ENCODE measurements at regions not wholly inside any gene's neighbourhood (a gene's known extent, or its start where the extent isn't known, plus 50 kb on each side); places are given as distances from the start of the nearest gene placed in this dataset.

DNA sequence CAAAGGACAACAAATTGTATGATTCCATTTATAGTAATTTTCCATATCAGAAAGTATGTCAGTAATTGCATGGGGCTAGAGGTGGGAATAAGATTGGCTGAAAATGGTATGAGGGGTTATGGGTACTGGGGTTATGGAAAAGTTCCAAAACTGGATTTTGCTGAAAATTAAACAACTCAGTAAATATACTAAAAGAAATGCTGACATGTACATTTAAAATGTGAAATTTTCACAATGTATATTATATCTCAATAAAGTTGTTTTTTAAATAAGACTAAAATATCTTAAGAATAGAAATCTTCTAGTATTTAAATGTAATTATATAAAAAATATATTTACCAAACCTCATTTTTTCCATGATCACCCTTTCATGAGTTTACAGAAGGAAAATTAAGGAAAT lies 844.9 kb upstream of the SLIT2 start:
- TF ChIP-seq, protein P1, sequence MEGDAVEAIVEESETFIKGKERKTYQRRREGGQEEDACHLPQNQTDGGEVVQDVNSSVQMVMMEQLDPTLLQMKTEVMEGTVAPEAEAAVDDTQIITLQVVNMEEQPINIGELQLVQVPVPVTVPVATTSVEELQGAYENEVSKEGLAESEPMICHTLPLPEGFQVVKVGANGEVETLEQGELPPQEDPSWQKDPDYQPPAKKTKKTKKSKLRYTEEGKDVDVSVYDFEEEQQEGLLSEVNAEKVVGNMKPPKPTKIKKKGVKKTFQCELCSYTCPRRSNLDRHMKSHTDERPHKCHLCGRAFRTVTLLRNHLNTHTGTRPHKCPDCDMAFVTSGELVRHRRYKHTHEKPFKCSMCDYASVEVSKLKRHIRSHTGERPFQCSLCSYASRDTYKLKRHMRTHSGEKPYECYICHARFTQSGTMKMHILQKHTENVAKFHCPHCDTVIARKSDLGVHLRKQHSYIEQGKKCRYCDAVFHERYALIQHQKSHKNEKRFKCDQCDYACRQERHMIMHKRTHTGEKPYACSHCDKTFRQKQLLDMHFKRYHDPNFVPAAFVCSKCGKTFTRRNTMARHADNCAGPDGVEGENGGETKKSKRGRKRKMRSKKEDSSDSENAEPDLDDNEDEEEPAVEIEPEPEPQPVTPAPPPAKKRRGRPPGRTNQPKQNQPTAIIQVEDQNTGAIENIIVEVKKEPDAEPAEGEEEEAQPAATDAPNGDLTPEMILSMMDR (IDR thresholded peaks at IDR 0.05; ENCODE audit: insufficient read depth in 1 of 2, low read depth in 1 of 2, low read length in 1 of 2, severe bottlenecking in 1 of 2, unreplicated experiment in 1 of 2) = no peak
- Histone ChIP-seq H3K36me3 (ENCODE audit: control insufficient read depth, insufficient read depth, low read length) (no peaks in the 10 kb centered on the region), H3K9me3 (no peaks in the 10 kb centered on the region), H3K4me1 (peaks cover 15% of the 10 kb centered on the region), H3K27me3 (replicated peaks; ENCODE audit: control insufficient read depth, insufficient read depth, low read length) (no peaks in the 10 kb centered on the region), H3K4me3 (ENCODE audit: low read depth, low read length) (no peak overlapping the region)
- BruUV-seq (replicated peaks) = no TSS peak
- no peaks in the 10 kb centered on the region for H3K36me3 Mint-ChIP-seq (ENCODE audit: insufficient read depth, unreplicated experiment)
- H3K9me3 Mint-ChIP-seq (ENCODE audit: unreplicated experiment) = peaks cover 9% of the 10 kb centered on the region
- ChIA-PET POLR2A (no interaction called here), CTCF (no interaction called here)
- peaks cover 7% of the 10 kb centered on the region for H3K4me1 Mint-ChIP-seq (ENCODE audit: low read depth, unreplicated experiment)
- DNase-seq = no peak
- H3K4me3 Mint-ChIP-seq (ENCODE audit: unreplicated experiment) = no peak overlapping the region
- no peak overlapping the region for H3K27ac Mint-ChIP-seq (ENCODE audit: unreplicated experiment)
- H3K27me3 Mint-ChIP-seq (ENCODE audit: insufficient read depth, unreplicated experiment) = no peaks in the 10 kb centered on the region
- intact Hi-C loops (cut with micrococcal nuclease; ENCODE audit: unreplicated experiment) = no loop called here

DNA sequence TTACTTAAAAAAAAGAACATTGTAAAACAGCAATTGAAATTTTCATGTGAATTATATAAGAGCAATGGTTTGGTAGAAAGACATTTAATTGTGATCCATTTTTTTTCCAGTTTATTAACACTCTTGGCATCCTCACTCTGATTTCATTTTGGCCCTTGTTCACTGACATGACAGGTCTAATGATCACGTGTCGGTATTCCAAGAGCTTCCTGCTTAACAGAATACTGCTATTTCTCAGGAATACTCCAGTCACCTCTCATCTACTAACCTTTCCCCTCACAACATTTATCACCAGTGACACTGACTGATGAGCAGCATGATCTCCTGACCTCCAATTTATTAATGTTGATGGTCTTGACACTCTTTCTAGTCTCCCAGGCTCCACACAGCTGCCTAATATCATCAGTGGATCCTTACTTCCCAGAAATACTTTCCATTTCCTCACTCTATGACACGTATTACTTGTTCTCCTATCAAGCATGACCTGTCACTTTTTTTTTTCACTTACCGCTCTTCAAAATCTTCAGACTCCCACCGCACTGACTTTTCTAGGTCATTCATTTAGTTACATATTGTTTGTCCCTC lies 847.8 kb upstream of the SLIT2 start:
- CTCF ChIA-PET = no interaction called here
- H3K4me1 ChIP-seq = no peaks in the 10 kb centered on the region
- H3K27me3 Mint-ChIP-seq (ENCODE audit: insufficient read depth, unreplicated experiment) = no peaks in the 10 kb centered on the region
- H3K36me3 ChIP-seq (ENCODE audit: control insufficient read depth, insufficient read depth, low read length) = no peaks in the 10 kb centered on the region
- no peaks in the 10 kb centered on the region for H3K4me1 Mint-ChIP-seq (ENCODE audit: low read depth, unreplicated experiment)
- intact Hi-C loops (cut with micrococcal nuclease; ENCODE audit: unreplicated experiment) = no loop called here
- no peak overlapping the region for H3K4me3 Mint-ChIP-seq (ENCODE audit: unreplicated experiment)
- no peak for DNase-seq
- no peaks in the 10 kb centered on the region for H3K27me3 ChIP-seq (replicated peaks; ENCODE audit: control insufficient read depth, insufficient read depth, low read length)
- H3K9me3 ChIP-seq = no peaks in the 10 kb centered on the region
- H3K27ac Mint-ChIP-seq (ENCODE audit: unreplicated experiment) = no peak overlapping the region
- TF ChIP-seq, protein P1 (IDR thresholded peaks at IDR 0.05; ENCODE audit: insufficient read depth in 1 of 2, low read depth in 1 of 2, low read length in 1 of 2, severe bottlenecking in 1 of 2, unreplicated experiment in 1 of 2) = no peak
- BruUV-seq (replicated peaks) = no TSS peak
- H3K9me3 Mint-ChIP-seq (ENCODE audit: unreplicated experiment) = no peaks in the 10 kb centered on the region
- POLR2A ChIA-PET = no interaction called here
- no peak overlapping the region for H3K4me3 ChIP-seq (ENCODE audit: low read depth, low read length)
- no peaks in the 10 kb centered on the region for H3K36me3 Mint-ChIP-seq (ENCODE audit: insufficient read depth, unreplicated experiment)

DNA sequence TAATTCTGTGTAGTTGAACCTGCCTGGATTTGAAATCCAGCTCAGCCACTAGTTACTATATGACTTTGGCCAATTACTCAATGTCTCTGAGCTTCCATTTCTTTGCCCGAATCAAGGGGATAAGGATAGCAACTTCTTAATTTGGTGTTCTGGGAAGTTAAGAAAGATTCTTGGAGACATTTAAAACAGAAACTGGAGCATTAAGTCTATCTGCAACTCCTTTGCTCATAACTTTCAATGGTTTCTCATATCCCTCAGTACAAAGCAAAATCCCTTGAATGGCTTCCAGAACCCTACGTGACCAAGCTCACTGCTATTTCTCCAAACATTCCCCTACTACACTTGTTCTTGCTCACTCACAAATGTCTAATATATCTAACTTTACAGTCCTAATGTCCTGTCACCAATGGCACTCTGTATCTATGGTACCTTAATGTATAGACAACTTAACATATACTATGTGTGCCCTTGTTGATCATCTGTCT lies 849.1 kb upstream of the SLIT2 start:
- no peaks in the 10 kb centered on the region for H3K9me3 ChIP-seq
- no peaks in the 10 kb centered on the region for H3K27me3 Mint-ChIP-seq (ENCODE audit: insufficient read depth, unreplicated experiment)
- H3K27me3 ChIP-seq (replicated peaks; ENCODE audit: control insufficient read depth, insufficient read depth, low read length) = no peaks in the 10 kb centered on the region
- TF ChIP-seq, protein P1 (IDR thresholded peaks at IDR 0.05; ENCODE audit: insufficient read depth in 1 of 2, low read depth in 1 of 2, low read length in 1 of 2, severe bottlenecking in 1 of 2, unreplicated experiment in 1 of 2) = no peak
- intact Hi-C loops (cut with micrococcal nuclease; ENCODE audit: unreplicated experiment) = no loop called here
- CTCF ChIA-PET = no interaction called here
- POLR2A ChIA-PET = no interaction called here
- H3K4me1 Mint-ChIP-seq (ENCODE audit: low read depth, unreplicated experiment) = no peaks in the 10 kb centered on the region
- H3K36me3 ChIP-seq (ENCODE audit: control insufficient read depth, insufficient read depth, low read length) = no peaks in the 10 kb centered on the region
- no peaks in the 10 kb centered on the region for H3K4me1 ChIP-seq
- H3K36me3 Mint-ChIP-seq (ENCODE audit: insufficient read depth, unreplicated experiment) = no peaks in the 10 kb centered on the region
- no peak overlapping the region for H3K27ac Mint-ChIP-seq (ENCODE audit: unreplicated experiment)
- no peak overlapping the region for H3K4me3 Mint-ChIP-seq (ENCODE audit: unreplicated experiment)
- DNase-seq = no peak
- no TSS peak for BruUV-seq (replicated peaks)
- H3K4me3 ChIP-seq (ENCODE audit: low read depth, low read length) = no peak overlapping the region
- H3K9me3 Mint-ChIP-seq (ENCODE audit: unreplicated experiment) = no peaks in the 10 kb centered on the region

All from Caco-2 (cell line).